GM21737 (cell line): ENCODE measurements at regions not wholly inside any gene's neighbourhood (a gene's known extent, or its start where the extent isn't known, plus 50 kb on each side); places are given as distances from the start of the nearest gene placed in this dataset.

ENCODE experiments used
- ATAC-seq: cut with Tn5 transposase; IDR thresholded peaks from one replicate; pipeline ENCODE4 v1.9.1; 2021; ENCODE audit warnings: mild to moderate bottlenecking, moderate library complexity; ENCODE audit not compliant: unreplicated experiment

DNA sequence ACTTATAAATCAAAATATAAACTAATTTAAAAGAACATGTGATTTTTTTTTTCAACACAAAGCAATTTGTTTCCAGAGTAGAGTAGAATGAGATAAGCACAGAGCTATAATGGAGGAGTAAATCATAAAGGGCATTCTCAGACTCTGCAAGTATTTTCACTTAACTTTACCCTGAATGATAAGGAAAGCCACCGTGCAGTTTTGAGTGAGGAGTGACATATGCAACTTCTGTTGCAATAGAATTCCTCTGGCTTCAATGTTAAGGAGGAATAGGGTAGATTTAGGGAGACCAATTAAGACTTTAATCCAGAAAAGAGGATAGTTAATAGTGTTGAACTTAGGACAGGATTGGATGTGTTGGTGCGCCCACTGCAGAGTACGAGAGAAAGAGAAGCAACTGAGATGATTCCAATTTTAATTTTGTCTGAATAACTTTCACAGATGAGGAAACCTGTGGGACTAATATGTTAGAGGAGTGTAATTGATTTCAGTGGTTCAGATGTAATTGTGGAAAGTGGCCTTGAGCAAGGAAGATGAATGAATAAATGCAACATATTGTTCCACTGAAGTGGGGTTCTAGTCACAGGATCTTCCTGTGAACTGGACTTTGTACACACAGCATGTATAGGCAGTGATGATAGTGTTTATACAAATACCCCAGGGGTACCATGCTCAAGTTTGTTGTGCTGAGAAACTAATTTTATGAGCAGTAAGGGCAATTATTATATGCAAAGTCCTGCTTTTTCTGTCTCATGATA lies 255.5 kb upstream of the ANO3 start:
- no peak for ATAC-seq

DNA sequence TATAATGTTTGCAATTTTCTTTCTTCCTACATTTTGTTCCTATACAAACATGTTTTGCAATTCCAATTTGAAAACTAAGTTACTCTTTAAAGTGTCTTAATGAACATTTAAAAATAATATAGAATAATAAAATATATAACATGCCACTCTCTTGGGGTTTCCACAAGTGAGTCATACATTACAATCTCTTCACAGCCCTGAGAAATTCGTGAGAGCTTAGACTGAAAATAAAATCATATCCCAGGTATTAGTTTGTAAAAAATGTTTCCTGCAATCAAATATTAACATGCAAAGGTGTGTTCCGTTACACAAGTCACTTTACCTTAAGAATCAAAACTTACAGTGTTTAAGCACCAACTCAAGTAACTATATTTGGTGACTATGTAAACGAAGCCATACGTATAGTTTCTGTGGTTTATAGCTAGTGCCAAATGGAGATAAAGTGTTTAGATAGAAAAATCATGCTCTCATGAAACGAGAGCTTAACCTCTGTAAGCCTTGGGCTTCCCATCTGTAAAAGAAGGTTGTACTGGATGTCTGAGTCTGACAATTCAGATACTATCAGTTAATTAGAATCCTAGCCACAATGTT lies 253.6 kb upstream of the ANO3 start:
- ATAC-seq, result no peak

DNA sequence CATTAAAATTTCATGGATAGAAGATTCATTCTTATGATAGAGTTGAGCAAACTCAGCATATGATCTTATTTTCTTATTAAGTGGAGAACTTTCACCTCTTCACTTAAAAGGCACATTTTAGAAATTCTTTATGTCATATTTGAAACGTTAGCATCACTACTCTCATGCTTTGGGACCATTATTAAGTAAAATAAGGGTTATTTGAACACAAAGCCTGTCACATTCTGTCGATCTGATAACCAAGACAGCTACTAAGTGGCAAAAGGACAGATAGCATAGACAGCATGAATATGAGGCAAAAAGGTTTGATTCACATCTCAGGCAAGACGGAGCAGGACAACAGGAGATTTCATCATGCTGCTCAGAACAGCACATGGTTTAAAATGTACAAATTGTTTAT lies 247.6 kb upstream of the ANO3 start:
- no peak for ATAC-seq

DNA sequence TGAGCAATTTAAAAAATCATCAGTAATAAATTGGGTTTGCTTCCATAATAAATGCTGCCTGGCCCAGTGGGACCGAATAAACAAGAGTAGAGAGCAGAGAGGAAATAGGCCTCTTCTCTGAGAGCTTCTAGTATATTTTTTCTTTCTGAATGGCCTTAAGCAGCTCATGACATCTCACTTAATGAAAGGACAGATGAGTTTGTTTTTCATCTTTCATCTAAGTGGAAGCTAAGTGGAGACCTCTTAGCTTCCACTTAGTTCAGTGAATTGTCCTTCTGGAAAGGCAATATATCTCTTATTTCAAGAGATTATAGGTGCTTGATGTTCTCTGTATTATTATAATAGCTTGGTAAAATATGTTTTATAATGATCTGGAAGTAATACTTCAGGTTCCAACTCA lies 245.9 kb upstream of the ANO3 start:
- no peak for ATAC-seq

DNA sequence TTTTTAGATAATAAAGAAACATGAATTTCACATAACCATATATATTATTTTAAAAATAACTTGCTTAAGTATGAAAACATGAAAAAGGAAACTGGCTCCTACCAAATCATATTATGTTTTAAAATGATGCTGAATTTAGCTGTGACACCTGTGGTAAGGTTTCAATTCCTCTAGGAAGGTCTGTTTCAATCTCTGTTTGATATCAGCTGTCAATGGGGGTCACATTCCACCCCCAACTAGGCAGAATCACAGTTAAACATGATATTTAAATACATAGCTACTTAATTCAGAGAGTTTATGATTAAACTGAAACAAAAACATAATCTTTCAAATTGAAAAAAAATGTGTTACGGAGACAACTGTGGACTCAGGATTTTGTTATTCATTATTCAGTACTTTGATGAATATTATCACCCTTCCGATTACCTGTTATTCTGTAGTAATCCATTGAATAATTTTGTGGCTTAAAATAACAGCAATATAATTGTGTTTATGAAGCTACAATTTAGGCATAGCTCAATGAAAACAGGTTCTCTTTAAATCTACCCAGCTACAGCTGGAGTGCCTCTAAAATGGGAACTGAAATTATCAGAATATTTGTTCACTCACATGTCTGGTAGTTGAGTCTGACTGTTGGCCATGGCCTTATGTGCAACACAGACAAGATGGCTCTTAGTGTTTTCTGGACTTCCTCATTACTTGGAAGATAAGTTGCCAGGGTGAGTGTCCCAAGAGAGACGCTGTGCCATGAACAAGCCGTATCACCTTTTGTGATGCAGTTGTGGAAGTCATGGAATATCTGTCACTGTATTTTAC lies 244.6 kb upstream of the ANO3 start:
- ATAC-seq, result peak; percentile 97

DNA sequence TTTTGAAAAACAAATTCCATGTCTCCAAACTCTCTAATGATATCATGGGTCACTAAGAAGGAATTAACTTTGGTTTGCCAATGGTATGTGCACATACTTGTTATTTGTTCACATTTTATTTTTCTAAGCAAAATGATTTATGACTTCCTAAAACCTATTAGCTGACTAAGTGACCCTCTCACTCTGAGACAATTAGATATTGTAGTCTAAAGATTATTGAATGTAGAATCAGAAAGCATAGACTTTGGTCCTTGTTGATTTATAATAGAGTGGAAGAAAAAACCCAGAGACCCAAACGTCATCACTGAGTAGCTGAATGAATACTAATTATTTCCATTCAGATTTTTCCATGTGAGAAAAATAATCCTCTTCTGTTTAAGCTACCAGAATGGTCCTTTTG lies 243.5 kb upstream of the ANO3 start:
- ATAC-seq, result no peak

DNA sequence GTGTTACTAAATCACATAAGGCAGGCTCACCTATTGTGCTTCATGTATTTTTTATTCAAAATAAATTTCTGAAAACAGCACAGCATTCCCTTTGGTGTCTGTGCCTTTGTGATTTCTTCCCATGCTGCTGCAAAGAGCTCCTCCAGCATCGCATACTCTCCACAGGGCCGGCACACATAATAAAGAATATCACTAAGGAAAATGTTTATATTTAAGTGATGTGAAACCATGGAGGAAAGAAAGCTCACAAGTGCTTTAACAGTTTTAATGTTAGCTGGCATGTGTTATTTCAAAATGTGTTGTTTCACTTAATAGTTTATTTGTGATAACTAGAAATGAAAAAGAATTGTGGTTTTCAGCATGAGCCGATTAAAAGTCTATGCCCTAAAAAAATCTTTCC lies 241.3 kb upstream of the ANO3 start:
- no peak for ATAC-seq

DNA sequence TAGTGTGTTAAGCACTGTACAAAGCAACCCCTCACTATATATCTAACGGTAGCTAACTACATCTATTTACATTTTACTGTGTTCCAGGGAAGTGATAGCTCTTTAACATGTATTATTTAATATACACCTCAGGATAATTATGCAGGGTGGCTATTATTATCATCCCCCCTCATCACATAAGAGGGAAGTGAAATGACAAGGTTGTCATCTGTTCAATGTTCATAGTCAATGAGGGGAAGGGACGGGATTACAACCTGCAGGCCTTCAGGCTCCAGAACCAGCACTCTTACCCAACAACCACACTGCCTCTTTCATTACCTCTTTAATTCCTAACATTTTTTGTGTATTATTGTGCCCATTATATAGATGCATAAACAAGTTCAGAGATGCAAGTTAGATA lies 238.7 kb upstream of the ANO3 start:
- ATAC-seq, result no peak

DNA sequence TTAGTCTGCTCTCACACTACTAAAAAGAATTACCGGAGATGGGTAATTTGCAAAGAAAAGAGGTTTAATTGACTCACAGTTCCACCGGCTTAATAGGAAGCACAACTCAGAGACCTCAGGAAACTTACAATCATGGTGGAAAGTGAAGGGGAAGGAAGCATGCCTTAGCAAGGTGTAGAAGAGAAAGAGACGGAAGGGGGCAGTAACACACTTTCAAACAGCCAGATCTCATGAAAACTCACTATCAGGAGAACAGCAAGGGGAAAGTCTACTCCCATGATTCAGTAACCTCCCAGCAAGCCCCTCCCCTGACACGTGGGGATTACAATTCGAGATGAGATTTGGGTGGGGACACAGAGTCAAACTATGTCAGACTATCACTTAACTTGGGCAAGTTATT lies 236.6 kb upstream of the ANO3 start:
- ATAC-seq, result no peak

DNA sequence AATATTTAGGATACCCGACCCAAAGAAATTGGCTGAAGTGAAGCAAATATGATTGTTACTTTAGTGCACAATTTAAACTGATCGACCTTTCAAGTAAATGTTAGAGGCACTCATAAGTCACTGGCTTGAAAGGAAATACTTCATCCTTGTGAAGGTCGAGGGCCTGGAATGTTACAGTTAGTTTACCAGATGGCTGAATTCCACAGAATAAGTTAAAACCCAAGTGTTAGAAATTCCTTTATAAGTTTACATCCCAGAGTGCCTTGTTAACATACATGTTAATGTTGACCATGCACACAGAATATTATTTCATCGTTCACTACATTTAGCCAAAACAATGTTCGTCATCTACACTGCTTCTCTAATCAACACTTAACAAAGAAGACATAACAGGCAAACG lies 235.5 kb upstream of the ANO3 start:
- ATAC-seq, result no peak

DNA sequence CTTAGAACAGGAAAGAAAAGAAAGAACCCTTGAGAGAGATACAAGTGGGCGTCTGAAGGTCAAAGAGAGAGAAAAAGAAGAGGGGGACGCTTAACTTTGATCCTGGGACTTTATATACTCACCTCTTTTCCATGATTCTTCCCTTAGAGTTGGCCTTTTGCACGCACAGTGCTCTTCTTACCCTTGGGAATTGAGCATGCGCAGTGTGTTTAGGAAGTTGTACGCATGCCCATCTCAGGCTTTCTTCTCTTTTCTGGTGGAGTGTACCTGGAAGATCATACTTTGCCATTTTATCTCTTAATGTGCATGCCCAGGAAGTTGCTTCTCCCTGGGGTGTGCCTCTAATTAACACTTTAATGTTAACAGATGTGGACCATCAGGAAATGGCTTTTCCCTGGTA lies 229.6 kb upstream of the ANO3 start:
- ATAC-seq, result no peak

DNA sequence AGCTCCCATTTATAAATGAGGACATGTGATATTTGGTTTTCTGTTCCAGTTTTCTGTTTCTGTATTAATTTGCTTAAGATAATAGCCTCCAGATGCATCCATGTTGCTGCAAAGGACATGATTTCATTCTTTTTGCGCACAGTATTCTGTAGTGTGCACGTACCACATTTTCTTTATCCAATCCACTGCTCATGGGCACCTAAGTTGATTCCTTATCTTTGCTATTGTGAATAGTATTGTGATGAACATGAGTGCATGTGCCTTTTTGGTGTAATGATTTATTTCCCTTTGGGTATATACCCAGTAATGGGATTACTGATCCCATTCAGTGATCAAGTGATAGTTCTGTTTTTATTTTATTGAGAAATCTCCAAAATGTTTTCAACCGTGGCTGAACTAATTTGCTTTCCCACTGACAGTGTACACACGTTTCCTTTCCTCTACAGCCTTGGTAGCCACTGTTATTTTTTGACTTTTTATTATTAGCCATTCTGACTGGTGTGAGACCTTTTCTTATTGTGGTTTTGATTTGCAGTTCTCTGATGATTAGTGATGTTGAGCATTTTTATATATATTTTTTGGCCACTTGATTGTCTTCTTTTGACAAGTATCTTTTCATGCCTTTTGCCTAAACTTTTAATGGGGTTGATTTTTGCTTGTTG lies 226.0 kb upstream of the ANO3 start:
- no peak for ATAC-seq

DNA sequence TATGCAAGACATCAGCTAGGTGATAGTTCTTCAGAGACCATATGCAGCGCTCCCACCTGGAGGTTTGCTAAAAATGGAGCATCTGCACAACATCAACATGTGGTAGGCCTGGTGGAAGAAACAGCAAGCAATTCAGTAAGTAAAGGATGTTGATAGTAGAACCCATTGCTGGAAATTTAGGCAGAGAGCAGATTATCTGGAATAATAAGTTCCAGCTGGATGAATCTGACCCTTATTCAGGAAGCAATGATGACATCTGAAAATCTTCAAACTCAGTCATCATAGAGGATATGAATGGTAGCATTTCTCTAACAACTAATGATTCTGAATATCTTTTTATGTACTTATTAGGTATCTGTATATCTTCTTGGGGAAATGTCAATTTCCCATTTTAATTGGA lies 225.2 kb upstream of the ANO3 start:
- no peak for ATAC-seq

DNA sequence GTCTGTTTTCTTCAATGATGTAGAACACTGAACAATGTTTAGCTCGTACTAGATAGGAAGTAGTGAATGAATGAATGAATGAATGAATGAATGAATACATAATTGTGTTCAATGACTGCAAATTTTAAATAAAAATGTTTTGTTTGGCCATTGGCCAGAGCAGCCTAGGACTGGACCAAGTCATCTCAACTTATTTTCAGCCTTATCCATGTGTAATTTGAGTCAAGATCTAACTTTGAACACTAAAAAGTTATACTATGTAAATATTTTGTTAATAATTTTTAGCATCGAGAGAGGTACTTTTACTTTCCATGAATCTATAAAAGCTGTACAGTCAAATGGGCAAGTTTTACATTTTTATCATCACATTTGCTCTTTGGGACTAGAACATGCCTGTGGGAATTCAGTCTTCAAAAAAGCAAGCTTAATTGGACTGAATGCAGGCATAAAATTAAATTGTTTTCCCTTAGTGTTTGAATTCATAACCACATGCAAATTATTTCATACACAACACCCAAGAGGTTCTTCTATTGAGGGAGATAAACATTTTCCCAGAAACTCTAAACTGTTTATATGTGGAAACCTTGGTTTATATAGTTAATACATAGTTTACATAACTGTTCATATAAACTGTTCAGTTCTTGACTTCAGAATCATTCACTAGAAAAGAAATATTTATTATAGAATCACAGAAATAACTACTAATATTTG lies 222.1 kb upstream of the ANO3 start:
- no peak for ATAC-seq

DNA sequence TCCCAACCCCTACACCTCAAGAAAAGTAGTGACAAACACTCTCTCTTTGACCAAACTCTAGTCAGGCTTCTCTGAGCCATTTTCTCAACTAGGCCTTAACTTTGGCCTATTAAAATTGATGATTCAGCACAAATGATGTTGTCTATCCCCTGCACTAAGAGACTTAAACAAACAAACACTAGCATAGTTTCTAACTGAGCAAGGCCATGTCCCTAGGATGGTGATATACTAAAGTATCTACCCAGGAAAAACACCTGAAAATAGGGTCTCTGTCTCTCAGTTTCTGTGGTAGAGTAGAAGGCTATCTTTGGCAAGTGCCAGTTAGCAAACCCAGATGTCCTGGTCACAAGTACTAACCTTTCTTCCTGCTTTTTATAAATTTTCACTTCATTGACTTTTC lies 219.7 kb upstream of the ANO3 start:
- ATAC-seq, result no peak

DNA sequence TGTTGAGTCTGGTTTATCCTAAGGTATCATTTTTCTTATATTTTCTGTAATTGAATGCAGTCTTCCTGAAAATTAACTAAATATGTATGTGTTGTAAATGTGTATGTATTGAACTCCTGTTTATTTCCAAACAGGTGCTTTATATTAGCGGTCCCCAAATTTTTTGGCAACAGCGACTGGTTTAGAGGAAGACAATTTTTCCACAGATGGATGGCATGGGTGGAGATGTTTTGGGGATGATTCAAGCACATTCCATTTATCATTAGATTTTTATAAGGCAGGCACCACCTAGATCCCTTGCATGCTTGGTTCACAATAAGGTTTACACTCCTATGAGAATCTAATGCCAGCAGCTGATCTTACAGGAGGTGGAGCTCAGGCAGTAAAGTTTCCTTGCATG lies 210.5 kb upstream of the ANO3 start:
- ATAC-seq, result no peak

DNA sequence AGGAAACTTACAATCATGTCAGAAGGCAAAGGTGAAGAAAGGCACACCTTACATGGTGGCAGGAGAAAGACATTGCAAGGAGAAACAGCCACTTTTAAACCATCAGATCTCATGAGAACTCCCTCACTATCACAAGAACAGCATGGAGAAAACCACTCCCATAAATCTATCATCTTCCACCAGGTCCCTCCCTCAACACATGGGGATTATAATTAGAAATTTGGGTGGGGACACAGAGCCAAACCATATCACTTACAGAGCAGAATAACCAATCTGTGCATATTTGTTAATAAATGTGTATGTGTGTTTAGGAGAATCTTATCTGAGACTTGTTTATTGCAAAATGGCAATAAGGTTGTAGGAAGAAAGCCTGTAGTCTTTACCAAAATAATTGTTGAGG lies 205.2 kb upstream of the ANO3 start:
- no peak for ATAC-seq

DNA sequence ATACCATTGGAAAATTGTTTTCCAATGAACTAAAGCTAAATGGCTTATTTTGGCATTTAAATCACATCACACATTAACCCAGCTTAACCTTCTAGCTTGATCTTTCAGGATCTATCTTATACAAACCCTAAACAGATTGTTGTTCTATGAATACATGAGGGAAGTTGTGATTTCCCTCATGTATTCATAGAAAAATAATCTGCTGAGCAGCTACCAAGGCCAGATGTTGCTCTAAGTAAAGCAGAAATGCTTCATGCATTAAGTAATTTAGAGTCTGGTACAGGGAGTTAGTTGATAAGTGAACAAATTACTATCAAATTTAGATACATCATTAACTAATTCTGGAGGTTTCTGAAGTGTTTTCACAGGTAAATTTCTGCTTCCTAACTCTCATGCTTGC lies 204.6 kb upstream of the ANO3 start:
- no peak for ATAC-seq

DNA sequence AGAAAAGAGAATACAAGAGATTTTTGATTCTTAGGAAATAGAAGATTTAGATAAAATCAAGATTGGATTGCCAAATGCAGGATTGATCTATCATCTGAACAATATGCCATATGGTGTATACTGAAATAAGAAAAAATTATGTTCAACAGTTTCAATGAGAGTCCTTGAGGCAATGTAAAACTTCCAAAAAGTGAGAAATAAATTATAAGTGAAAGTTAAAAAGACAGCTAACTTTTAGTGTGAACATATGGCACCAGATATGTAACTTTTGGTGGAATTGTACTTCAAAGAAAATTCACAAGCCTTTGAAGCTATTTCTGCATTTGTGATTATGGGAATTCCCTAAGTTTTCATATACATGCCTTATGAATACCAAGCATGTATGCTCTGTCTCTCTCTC lies 200.5 kb upstream of the ANO3 start:
- ATAC-seq, result no peak

DNA sequence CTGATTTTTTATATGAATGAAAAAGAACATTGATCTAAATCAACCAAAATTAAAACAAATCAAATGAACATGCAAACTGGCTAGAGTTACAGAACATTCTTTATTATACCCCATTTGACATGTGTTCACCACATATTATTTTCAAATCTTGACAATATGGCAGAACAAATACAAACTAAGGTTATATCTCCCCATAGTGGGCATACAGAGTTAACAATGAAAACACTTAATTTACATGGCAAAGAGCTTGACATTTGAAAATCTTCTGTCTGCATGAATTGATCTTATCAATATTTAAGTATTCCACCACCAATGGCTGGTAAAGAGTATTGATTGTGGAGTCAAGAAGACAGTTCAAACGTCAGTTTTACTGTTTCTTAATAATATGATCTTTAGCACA lies 197.9 kb upstream of the ANO3 start:
- ATAC-seq, result no peak
